Pulmonary artery endothelial cell (primary cell): ENCODE measurements at regions not wholly inside any gene's neighbourhood (a gene's known extent, or its start where the extent isn't known, plus 50 kb on each side); places are given as distances from the start of the nearest gene placed in this dataset.
"Not testable (repeated sequence)": the region's sequence is repeated elsewhere in the genome, so short reads cannot be mapped to it uniquely, and the experiment has no call there.

Experiments
- DNase-seq: peaks from one replicate; pipeline ENCODE4 v3.0.0-alpha.2; 2011; ENCODE audit warnings: low read depth, low spot score

DNA sequence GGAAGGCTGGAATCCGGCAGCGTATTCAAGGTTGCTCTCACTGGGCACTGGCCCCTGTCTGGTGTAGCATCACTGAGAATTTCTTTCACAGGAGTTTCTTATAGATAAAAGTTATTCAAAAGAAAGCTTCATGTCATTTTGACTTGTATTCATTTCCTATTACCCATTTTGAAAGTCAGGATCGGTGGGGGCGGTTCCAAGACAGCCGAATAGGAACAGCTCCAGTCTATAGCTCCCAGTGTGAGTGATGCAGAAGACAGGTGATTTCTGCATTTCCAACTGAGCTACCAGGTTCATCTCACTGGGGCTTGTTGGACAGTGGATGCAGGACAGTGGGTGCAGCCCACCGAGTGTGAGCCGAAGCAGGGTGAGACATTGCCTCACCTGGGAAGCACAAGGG, 51.5 kb upstream of the CDC42EP3 start:
- not testable (repeated sequence) for DNase-seq

GRCh38 chr2:37730037-37730818, 58.8 kb upstream of the CDC42EP3 start:
- no peak for DNase-seq

GRCh38 chr2:37732412-37732811, 61.0 kb upstream of the CDC42EP3 start:
- DNase-seq, result not testable (repeated sequence)

- DNase-seq, result no peak
Observed at GRCh38 chr2:37733251-37733650, 61.8 kb upstream of the CDC42EP3 start.

- not testable (repeated sequence) for DNase-seq
Observed at GRCh38 chr2:37733955-37734354, 62.5 kb upstream of the CDC42EP3 start.

DNA sequence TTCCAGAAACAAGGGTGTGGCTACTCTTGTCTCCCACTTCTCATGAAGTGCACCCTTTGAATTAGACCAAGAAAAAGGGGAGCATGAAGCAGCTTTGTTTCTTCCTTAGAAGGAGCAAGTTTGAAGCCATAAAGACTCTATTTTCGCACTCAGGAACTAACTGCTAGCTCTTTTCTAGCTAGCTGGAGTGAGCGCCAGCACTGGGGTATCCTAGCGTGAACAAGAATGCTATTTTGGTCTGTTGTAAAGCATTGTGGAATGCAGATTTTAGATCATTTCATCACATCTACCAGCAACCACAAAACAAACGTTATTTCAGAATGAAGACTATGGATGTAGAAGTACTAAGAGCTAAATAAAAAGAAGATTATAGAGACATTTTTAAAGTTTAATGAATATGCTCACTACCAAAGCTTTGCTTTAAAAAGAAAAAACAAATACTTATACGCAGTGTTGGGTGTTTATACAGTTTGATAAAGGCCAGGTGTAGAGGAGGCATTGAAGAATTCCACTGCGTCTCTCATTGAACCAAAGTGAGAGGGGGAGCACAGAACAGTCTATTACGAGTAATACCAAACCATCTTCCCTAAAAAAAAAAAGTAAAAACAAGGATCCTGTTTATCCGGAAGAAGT, 63.6 kb upstream of the CDC42EP3 start:
- not testable (repeated sequence) for DNase-seq

DNA sequence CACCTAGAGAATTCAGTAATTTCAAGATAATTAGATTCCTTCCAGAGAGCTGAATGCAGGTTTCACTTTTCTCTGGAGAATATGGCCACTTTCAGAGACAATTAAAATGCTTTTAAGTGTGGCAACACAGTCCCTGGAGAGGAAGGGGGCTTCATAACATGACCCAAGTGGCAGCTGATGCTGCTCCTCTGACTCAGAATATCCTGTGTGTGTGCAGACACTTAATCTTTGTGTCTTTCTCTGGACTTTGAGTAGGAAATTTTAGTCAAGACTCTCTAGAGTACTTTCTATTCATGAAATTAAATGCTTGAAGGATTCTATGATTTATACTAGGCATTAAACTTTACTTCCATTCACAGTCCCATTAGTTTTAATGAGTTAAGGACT, 64.1 kb upstream of the CDC42EP3 start:
- not testable (repeated sequence) for DNase-seq

DNA sequence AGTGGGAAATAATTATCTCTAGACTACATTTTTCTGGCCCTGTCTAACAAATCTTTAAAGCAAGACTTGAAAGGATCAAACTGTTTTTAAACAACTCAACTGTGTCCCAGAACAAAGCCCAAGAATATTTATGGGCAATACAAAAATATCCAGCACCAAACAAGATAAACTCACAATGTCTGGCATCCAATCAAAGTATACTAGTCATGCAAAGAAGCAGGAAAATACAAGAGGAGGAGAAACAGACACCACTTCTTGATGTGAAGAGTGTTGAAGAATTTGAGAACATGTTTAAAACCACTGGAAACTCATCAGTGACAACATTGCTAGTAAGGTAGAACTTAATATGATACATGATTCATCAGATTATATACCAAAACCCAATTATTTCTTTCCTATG, 66.1 kb upstream of the CDC42EP3 start:
- DNase-seq, result no peak

GRCh38 chr2:37738266-37738885, 66.9 kb upstream of the CDC42EP3 start:
- DNase-seq, result no peak

DNA sequence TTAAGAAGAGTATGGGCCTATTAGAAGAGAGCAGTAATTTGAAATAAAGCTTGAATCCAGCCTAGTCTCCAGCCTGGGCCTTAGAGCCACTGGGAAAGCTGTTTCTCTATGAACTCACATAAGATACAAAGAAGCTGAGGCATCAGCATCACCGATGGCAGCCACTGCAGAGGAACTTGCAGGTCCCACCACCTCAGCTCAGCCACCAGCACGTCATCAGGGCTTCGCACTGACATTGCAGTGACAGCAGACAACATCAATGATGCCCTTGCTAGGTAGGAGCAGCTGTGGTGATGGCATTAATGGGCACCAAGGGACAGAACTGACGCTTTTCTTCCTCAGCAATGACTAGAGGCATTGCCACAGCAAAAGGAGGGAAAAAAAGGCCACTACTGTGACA, 67.7 kb upstream of the CDC42EP3 start:
- no peak for DNase-seq

- no peak for DNase-seq
Observed at GRCh38 chr2:37740164-37740739, 68.8 kb upstream of the CDC42EP3 start.

DNA sequence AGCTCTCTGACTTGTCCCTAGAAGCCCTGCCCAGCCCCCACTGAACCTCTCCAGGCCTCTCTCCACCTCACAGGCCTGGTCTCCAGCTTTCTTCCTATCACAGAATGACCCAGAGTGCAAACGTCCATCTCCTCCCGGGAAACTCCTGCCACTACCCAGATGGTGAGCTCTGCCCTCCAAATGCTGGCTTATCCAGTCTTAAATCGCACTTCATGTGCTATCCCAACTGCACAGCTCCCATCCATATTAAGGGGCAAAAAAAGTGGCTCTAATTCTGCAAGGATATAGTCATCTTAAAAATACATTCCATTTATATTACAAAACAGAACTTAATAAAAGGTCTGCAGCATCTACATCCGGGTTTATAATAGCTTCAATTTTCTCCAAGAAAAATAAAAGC, 70.8 kb upstream of the CDC42EP3 start:
- DNase-seq, result no peak

- DNase-seq, result no peak
Observed at GRCh38 chr2:37744010-37744409, 72.6 kb upstream of the CDC42EP3 start.

- not testable (repeated sequence) for DNase-seq
Observed at GRCh38 chr2:37744961-37745360, 73.5 kb upstream of the CDC42EP3 start.

GRCh38 chr2:37746011-37746410, 74.6 kb upstream of the CDC42EP3 start:
- not testable (repeated sequence) for DNase-seq

- DNase-seq, result no peak
Observed at GRCh38 chr2:37746883-37747282, 75.4 kb upstream of the CDC42EP3 start.

DNA sequence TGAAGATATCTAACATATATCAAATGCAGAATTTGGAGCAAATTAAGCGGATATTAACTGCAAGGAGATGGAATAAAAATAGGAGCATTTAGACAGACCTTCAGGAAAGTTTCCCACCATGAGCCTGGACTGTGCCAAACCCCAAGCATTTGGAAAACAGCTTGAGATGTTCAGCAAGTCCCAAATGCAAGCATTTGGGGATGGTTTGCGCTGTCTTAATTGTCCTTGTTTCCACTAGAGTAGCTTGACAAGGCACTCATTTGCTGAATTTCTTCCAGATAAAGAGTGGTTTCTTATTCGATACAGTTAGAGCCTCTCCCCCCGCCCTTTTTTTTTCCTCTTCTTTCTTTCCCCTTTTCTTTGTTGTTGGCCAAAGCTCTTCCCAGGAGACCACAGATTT, 77.1 kb upstream of the CDC42EP3 start:
- no peak for DNase-seq

DNA sequence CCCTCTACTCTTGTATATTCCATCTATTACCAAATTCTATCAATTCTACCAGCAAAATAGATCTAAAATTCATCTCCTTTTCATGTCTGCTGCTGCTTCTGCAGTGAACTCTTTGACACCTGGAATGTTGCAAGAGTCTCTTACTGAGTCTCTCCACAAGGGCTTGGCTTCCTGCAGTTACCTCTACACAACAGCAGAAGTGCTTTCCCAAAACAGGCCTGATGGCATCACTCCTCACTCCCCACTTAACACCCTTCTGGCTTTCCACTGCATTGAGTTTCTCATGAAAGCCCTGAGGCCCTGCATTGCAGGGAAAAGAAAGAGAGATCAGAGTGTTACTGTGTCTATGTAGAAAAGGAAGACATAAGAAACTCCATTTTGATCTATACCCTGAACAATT, 78.8 kb upstream of the CDC42EP3 start:
- DNase-seq, result not testable (repeated sequence)

DNA sequence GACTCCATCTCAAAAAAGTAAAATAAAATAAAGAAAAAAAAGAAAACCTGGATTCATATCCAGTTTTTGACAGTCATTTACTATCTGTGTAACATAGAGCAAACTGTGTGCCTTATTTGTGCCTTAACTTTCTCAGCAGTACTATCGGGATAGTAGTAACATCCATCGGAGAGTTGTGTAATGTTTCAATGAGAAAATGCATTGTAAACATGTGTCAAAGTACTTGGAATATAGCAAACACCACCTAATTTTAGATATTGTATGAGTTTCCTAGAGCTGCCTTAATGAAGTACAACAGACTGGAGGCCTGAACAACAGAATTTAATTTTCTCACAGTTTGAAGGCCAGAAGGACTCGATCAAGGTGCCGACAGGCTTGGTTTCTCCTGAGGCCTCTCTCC, 81.3 kb upstream of the CDC42EP3 start:
- no peak for DNase-seq

GRCh38 chr2:37753758-37754157, 82.3 kb upstream of the CDC42EP3 start:
- no peak for DNase-seq

DNA sequence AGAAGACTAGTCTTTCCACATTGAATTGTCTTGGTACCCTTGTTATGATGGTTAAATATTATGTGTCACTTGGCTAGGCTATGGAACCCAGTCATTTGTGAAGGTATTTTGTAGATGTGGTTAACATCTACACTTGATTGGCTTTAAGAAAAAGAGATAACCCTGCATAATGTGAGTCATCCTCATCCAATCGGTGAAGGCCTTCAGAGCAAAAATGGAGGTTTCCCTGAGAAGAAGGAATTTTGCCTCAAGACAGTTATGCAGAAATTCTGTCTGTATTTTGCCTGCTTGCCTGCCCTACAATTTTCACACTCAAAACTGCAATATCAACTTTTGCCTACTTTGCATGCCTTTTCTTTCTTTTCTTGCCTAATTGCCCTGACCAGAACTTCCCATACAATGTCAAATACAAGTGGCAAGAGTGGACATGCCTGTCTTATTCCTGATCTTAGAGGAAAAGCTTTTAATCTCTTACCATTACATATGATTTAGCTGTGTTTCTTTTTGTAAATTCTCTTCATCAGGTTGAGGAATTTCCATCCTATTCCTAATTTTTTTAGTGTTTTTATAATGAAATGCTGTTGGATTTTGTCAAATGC, 84.6 kb upstream of the CDC42EP3 start:
- not testable (repeated sequence) for DNase-seq

DNA sequence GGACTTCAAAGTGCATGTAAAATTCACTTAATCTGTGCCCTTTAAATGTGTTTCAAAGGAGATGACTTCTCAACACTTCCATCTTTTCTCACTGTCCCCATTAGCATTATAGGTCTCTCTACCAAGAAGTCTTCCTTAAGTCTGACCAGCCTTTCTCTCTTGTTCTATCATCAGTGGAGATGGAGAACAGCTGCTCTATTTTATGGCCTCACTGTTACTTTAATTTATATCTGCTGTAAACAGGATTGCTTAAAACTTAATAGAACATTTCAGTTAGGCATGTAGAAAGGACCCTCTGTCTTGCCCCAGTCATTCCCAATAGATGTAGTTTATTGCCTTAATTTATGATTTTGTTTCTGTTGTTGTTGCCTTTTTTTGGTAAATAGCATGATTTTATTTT, 86.0 kb upstream of the CDC42EP3 start:
- not testable (repeated sequence) for DNase-seq
